H1 (cell line): ENCODE measurements at regions not wholly inside any gene's neighbourhood (a gene's known extent, or its start where the extent isn't known, plus 50 kb on each side); places are given as distances from the start of the nearest gene placed in this dataset.

ENCODE experiments used
- CTCF ChIA-PET: fragments of 300-600 bp; sonication (Branson Sonifier 250); formaldehyde crosslinking; loops from one replicate; lab custom pipeline; 2021; ENCODE audit not compliant: partially characterized antibody; lab: Charles Lee
- POLR2A ChIA-PET: fragments of 300-600 bp; sonication (Branson Sonifier 250); formaldehyde crosslinking; loops from one replicate; lab custom pipeline; 2021; ENCODE audit warnings: inconsistent platforms; ENCODE audit not compliant: partially characterized antibody; lab: Charles Lee
- DNase-seq, 2 experiments: peaks; one replicate each; pipeline versions ENCODE4 v3.0.0 to v3.0.0-alpha.2; 2010 to 2022; ENCODE audit warnings: low spot score in 2 of 2, low read depth in 1 of 2, mixed read lengths in 1 of 2
- FAIRE-seq: peaks from 2 replicates; lab custom pipeline; 2011; peaks lifted over from hg19 to GRCh38; lab: Jason Lieb, UNC
- H2AFZ ChIP-seq: 2 replicates; pipeline ENCODE4 v1.8.1; 2012; ENCODE audit warnings: low read length, inconsistent platforms
- H2AK5ac ChIP-seq: 2 replicates; pipeline ENCODE4 v1.6.1; 2013; ENCODE audit warnings: low read depth, low read length
- H2BK120ac ChIP-seq: replicated peaks from 2 replicates; pipeline ENCODE3; 2013; ENCODE audit warnings: low read depth, low read length, inconsistent platforms
- H2BK12ac ChIP-seq: 2 replicates; pipeline ENCODE4 v1.6.1; 2013; ENCODE audit warnings: low read depth, low read length
- H2BK15ac ChIP-seq: 2 replicates; pipeline ENCODE4 v1.6.1; 2013; ENCODE audit warnings: low read length
- H2BK20ac ChIP-seq: 2 replicates; pipeline ENCODE4 v1.6.1; 2013; ENCODE audit warnings: low read length
- H2BK5ac ChIP-seq: 2 replicates; pipeline ENCODE4 v1.6.1; 2013; ENCODE audit warnings: low read depth, low read length
- H3K14ac ChIP-seq: 2 replicates; pipeline ENCODE4 v1.6.1; 2013; ENCODE audit warnings: inconsistent platforms; ENCODE audit not compliant: insufficient read length
- H3K18ac ChIP-seq: 2 replicates; pipeline ENCODE4 v1.6.1; 2013; ENCODE audit warnings: low read length; ENCODE audit errors: extremely low read depth
- H3K23ac ChIP-seq: 2 replicates; pipeline ENCODE4 v1.6.1; 2013; ENCODE audit warnings: inconsistent platforms; ENCODE audit not compliant: insufficient read length
- H3K23me2 ChIP-seq: 2 replicates; pipeline ENCODE4 v1.6.1; 2013; ENCODE audit warnings: low read depth, low read length
- H3K27ac ChIP-seq: 2 replicates; pipeline ENCODE4 v1.6.1; 2011; ENCODE audit warnings: low read depth, low read length, inconsistent platforms
- H3K27me3 ChIP-seq, 4 experiments: replicated peaks in 1 of 4; 1 replicate in 1 of 4; 2 replicates in 3 of 4; pipeline versions ENCODE4 v1.6.1 to v1.8.1; 2011 to 2013; ENCODE audit warnings: low read length in 3 of 4, mild to moderate bottlenecking in 3 of 4, inconsistent platforms in 2 of 4, mixed read lengths in 2 of 4, moderate library complexity in 1 of 4; ENCODE audit not compliant: control insufficient read depth in 3 of 4, insufficient read depth in 3 of 4; ENCODE audit errors: extremely low read depth in 1 of 4
- H3K36me3 ChIP-seq, 4 experiments: 2 replicates each; pipeline versions ENCODE4 v1.6.1 to v1.8.1; 2011 to 2013; ENCODE audit warnings: mild to moderate bottlenecking in 4 of 4, low read length in 3 of 4, moderate library complexity in 2 of 4, control low read depth in 1 of 4, inconsistent platforms in 1 of 4; ENCODE audit not compliant: insufficient read depth in 4 of 4, control insufficient read depth in 2 of 4
- H3K4ac ChIP-seq: replicated peaks from 2 replicates; pipeline ENCODE3; 2013; ENCODE audit warnings: low read length, low read depth, mixed read lengths, inconsistent platforms; ENCODE audit not compliant: insufficient read length
- H3K4me1 ChIP-seq, 4 experiments: replicated peaks in 1 of 4; 1 replicate in 1 of 4; 2 replicates in 3 of 4; pipeline versions ENCODE4 v1.6.1 to v1.8.1; 2011 to 2013; ENCODE audit warnings: low read length in 3 of 4, inconsistent platforms in 2 of 4, mixed read lengths in 1 of 4; ENCODE audit not compliant: insufficient read depth in 4 of 4, control insufficient read depth in 3 of 4
- H3K4me2 ChIP-seq, 2 experiments: 2 replicates each; pipeline versions ENCODE4 v1.6.1 to v1.8.1; 2011 to 2013; ENCODE audit warnings: low read depth in 2 of 2, low read length in 2 of 2, control low read depth in 1 of 2, inconsistent platforms in 1 of 2, mild to moderate bottlenecking in 1 of 2; ENCODE audit not compliant: insufficient read depth in 1 of 2
- H3K4me3 ChIP-seq, 4 experiments: fragments of 200-600, 300-600 bp in 1 of 4; sonication (generic), shearing (Covaris generic), sonication (Bioruptor Twin) in 1 of 4; 2 replicates each; pipeline versions ENCODE4 v1.5.1 to v1.8.1; 2011 to 2016; ENCODE audit warnings: low read length in 4 of 4, low read depth in 3 of 4, control low read depth in 2 of 4, inconsistent platforms in 2 of 4, mild to moderate bottlenecking in 2 of 4, mixed read lengths in 1 of 4, moderate library complexity in 1 of 4; ENCODE audit not compliant: insufficient read depth in 2 of 4; ENCODE audit errors: extremely low read depth in 1 of 4
- H3K56ac ChIP-seq: replicated peaks from 2 replicates; pipeline ENCODE3; 2013; ENCODE audit warnings: low read depth, mild to moderate bottlenecking, mixed read lengths, low read length, inconsistent platforms; ENCODE audit not compliant: insufficient read length
- H3K79me1 ChIP-seq: 2 replicates; pipeline ENCODE4 v1.6.1; 2013; ENCODE audit warnings: low read depth, low read length, control low read depth
- H3K79me2 ChIP-seq, 2 experiments: 2 replicates each; pipeline versions ENCODE4 v1.6.1 to v1.8.1; 2012 to 2013; ENCODE audit warnings: low read length in 2 of 2, mild to moderate bottlenecking in 2 of 2, inconsistent platforms in 1 of 2; ENCODE audit not compliant: insufficient read depth in 2 of 2, control insufficient read depth in 1 of 2
- H3K9ac ChIP-seq, 4 experiments: replicated peaks in 1 of 4; 1 replicate in 1 of 4; 2 replicates in 3 of 4; pipeline versions ENCODE4 v1.6.1 to v1.8.1; 2011 to 2013; ENCODE audit warnings: low read depth in 3 of 4, low read length in 3 of 4, control low read depth in 2 of 4, mild to moderate bottlenecking in 2 of 4, moderate library complexity in 2 of 4, inconsistent platforms in 1 of 4; ENCODE audit errors: extremely low read depth in 1 of 4
- H3K9me3 ChIP-seq, 2 experiments: 2 replicates each; pipeline versions ENCODE4 v1.6.1 to v1.8.1; 2012 to 2013; ENCODE audit warnings: mild to moderate bottlenecking in 2 of 2, moderate library complexity in 2 of 2, control low read depth in 1 of 2, inconsistent platforms in 1 of 2, low read depth in 1 of 2, low read length in 1 of 2, mixed read lengths in 1 of 2; ENCODE audit not compliant: insufficient read depth in 2 of 2
- H4K20me1 ChIP-seq, 2 experiments: replicated peaks in 1 of 2; 2 replicates each; pipeline versions ENCODE3 to v1.8.1; 2011 to 2013; ENCODE audit warnings: inconsistent platforms in 2 of 2, low read length in 2 of 2, mild to moderate bottlenecking in 1 of 2; ENCODE audit not compliant: insufficient read depth in 2 of 2, control insufficient read depth in 1 of 2
- H4K5ac ChIP-seq: 2 replicates; pipeline ENCODE4 v1.6.1; 2013; ENCODE audit warnings: low read length, low read depth, mixed read lengths, inconsistent platforms; ENCODE audit not compliant: insufficient read length
- H4K8ac ChIP-seq: 2 replicates; pipeline ENCODE4 v1.8.0; 2013; ENCODE audit warnings: mild to moderate bottlenecking, moderate library complexity, low read length, inconsistent platforms; ENCODE audit not compliant: insufficient read depth; ENCODE audit errors: extremely low read depth
- H4K91ac ChIP-seq: replicated peaks from 2 replicates; pipeline ENCODE3; 2013; ENCODE audit warnings: low read length, mixed read lengths, inconsistent platforms; ENCODE audit not compliant: insufficient read length
- CHD7 ChIP-seq: fragments of 300-600 bp; sonication (generic); IDR thresholded peaks from 2 replicates; pipeline ENCODE4 v1.7.1; 2012; ENCODE audit warnings: low read length, moderate library complexity, mild to moderate bottlenecking, inconsistent platforms; ENCODE audit not compliant: insufficient replicate concordance
- WGBS, 2 experiments: shearing (Covaris generic) in 1 of 2; methylation state at CpG; one replicate each; pipeline versions ENCODE4 v1.1.6 to v1.1.7; 2013 to 2015; ENCODE audit warnings: low lambda C conversion rate in 2 of 2, mixed read lengths in 2 of 2, inconsistent platforms in 1 of 2, low coverage in 1 of 2, missing lambda C conversion rate in 1 of 2; ENCODE audit not compliant: insufficient replicate concordance in 2 of 2, insufficient coverage in 1 of 2, insufficient read length in 1 of 2; ENCODE audit errors: extremely low coverage in 1 of 2, missing lambda C conversion rate in 1 of 2; 5-methylcytosine and 5-hydroxymethylcytosine counted together

GRCh38 chr2:41634686-41635085 lies 413.1 kb upstream of the PKDCC start:
- Histone ChIP-seq H3K27ac (no peak overlapping the region), H3K4me1 (no peaks in the 10 kb centered on the region), H3K56ac (no peak overlapping the region), H3K79me1 (no peaks in the 10 kb centered on the region), H3K18ac (no peak overlapping the region), H4K8ac (no peak overlapping the region), H2AFZ (no peak overlapping the region), H3K9ac (no peak overlapping the region), H3K36me3 (no peaks in the 10 kb centered on the region), H2BK5ac (no peak overlapping the region), H3K23ac (no peak overlapping the region), H2BK15ac (no peak overlapping the region), H3K9me3 (no peaks in the 10 kb centered on the region), H3K79me2 (no peaks in the 10 kb centered on the region), H2BK120ac (no peak overlapping the region), H3K4ac (no peak overlapping the region), H3K23me2 (no peaks in the 10 kb centered on the region; the same call in 1 of the 2 replicates), H4K5ac (no peak overlapping the region), H2BK12ac (no peak overlapping the region), H2BK20ac (no peak overlapping the region), H3K4me2 (no peak overlapping the region), H2AK5ac (no peak overlapping the region), H3K27me3 (no peaks in the 10 kb centered on the region), H4K91ac (no peak overlapping the region), H3K14ac (no peak overlapping the region), H4K20me1 (no peaks in the 10 kb centered on the region), H3K4me3 (no peak overlapping the region)
- CTCF ChIA-PET: no interaction called here
- FAIRE-seq (no peak), DNase-seq (no peak)
- POLR2A ChIA-PET: no interaction called here
- 88% methylated on average over 2 of the region's 2 CpGs; no CpG with 5 or more reads in 1 of the 2 experiments for WGBS, 2 experiments
- no peak for TF ChIP-seq CHD7
